Motor neuron (in vitro differentiated cells): ENCODE measurements at regions not wholly inside any gene's neighbourhood (a gene's known extent, or its start where the extent isn't known, plus 50 kb on each side); places are given as distances from the start of the nearest gene placed in this dataset.
"Not testable (repeated sequence)": the region's sequence is repeated elsewhere in the genome, so short reads cannot be mapped to it uniquely, and the experiment has no call there.

Experiments used
- ATAC-seq, 8 experiments: fragments of 200-7000 bp; cut with Tn5 transposase; replicated peaks in 6 of 8; 2 replicates each; pipeline ENCODE4 v1.8.0; 2021; ENCODE audit warnings: mild to moderate bottlenecking in 8 of 8, moderate library complexity in 8 of 8
- H3K27ac ChIP-seq, 2 donors: fragments of 250-450 bp; sonication (Bioruptor Pico); 2 replicates each; pipeline ENCODE4 v1.9.0; 2021; ENCODE audit warnings: antibody characterized with exemption in 2 of 2, mild to moderate bottlenecking in 2 of 2, moderate library complexity in 1 of 2
- H3K4me1 ChIP-seq, 2 donors: fragments of 250-450 bp; sonication (Bioruptor Pico); replicated peaks in 1 of 2; 2 replicates each; pipeline ENCODE4 v1.6.1; 2021; ENCODE audit warnings: antibody characterized with exemption in 2 of 2, mild to moderate bottlenecking in 2 of 2, moderate library complexity in 1 of 2
- H3K4me3 ChIP-seq, 5 donors: fragments of 250-450 bp; sonication (Bioruptor Pico); 2 replicates each; pipeline ENCODE4 v1.9.0; 2021; ENCODE audit warnings: antibody characterized with exemption in 5 of 5, mild to moderate bottlenecking in 5 of 5, moderate library complexity in 4 of 5
- WGBS, 10 experiments: fragments of 450-650 bp; shearing (Covaris generic); methylation state at CpG; one replicate each; pipeline ENCODE4 v1.0.0; 2022; 5-methylcytosine and 5-hydroxymethylcytosine counted together
- in situ Hi-C, 9 experiments: fragments of 400-800 bp; cut with MboI; loops; one replicate each; pipeline ENCODE4 v1.15.0; 2021; ENCODE audit warnings: low sequenced_read_pairs in 9 of 9, low pct_unique_long_range_greater_than_20kb in 2 of 9; ENCODE audit not compliant: unreplicated experiment in 9 of 9

GRCh38 chr4:27429364-27429871 lies 568.8 kb downstream of the STIM2 start:
- WGBS, 10 experiments, result 0 to 100% (median 83%) methylated on average over 2 to 5 of the region's 5 CpGs; no CpG with 5 or more reads in 1 of the 10 experiments
- H3K27ac ChIP-seq, result no peak overlapping the region
- H3K4me1 ChIP-seq, result no peaks in the 10 kb centered on the region
- no peak overlapping the region for H3K4me3 ChIP-seq
- ATAC-seq, result peak in 1 of 8 experiments; percentile 97
- in situ Hi-C loops, result no loop called here

DNA sequence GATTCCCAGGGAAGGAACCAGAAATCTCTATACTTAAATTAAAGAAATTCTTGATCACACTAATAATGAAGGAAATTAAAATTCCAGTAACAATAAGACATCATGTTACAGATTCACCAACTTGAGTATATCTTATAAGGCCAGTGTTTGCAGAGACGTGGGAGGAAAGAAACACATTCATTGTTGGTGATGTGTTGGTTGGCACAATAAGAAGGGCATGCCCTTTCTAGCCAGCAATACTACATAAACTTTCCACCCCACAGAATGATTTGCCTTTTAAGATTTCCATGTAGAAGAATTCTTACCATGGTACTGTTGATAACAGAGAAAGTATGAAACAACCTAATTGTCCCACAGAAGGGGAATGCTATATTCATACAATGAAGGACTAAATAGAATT lies 581.5 kb downstream of the STIM2 start:
- WGBS, 10 experiments, result 0 to 100% (median 63%) methylated on average over 1 of the region's 1 CpG; no CpG with 5 or more reads in 1 of the 10 experiments
- Histone ChIP-seq H3K4me3 (no peak overlapping the region), H3K27ac (no peak overlapping the region), H3K4me1 (peaks cover 3 to 8% of the 10 kb centered on the region in 2 donors)
- ATAC-seq, result no peak
- in situ Hi-C loops, result no loop called here

- H3K27ac ChIP-seq, H3K4me1 ChIP-seq, H3K4me3 ChIP-seq, in situ Hi-C loops: not testable (repeated sequence)
- ATAC-seq, result peak in 1 of 8 experiments; percentile 51
- 0 to 100% (median 61%) methylated on average over 1 to 3 of the region's 4 CpGs for WGBS, 10 experiments
These were observed 582.0 kb downstream of the STIM2 start for GRCh38 chr4:27442661-27443060.

DNA sequence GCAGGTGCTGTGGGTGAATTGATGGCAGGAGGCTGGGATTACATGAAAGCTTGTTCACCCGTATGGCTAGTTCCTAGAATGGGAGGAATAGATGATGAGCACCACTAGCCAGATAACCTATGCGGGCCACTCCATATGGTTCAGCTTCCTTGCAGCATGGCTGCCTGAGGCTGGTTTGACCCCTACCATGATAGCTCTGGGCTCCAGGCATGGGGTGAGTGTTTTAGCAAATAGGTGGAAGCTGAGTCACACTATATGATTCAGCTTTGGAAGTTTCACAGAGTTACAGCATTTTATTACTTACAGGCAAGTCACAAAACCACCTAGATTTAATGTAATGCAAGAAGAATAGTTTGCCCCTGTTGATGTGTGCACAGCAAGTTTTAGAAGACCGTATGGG lies 603.2 kb downstream of the STIM2 start:
- peak in 1 of 8 experiments; percentile 18 for ATAC-seq
- no peak overlapping the region for H3K27ac ChIP-seq
- no peaks in the 10 kb centered on the region for H3K4me1 ChIP-seq
- H3K4me3 ChIP-seq, result no peak overlapping the region
- in situ Hi-C loops, result no loop called here
- 0 to 93% (median 40%) methylated on average over 1 to 3 of the region's 3 CpGs; no CpG with 5 or more reads in 3 of the 10 experiments for WGBS, 10 experiments

DNA sequence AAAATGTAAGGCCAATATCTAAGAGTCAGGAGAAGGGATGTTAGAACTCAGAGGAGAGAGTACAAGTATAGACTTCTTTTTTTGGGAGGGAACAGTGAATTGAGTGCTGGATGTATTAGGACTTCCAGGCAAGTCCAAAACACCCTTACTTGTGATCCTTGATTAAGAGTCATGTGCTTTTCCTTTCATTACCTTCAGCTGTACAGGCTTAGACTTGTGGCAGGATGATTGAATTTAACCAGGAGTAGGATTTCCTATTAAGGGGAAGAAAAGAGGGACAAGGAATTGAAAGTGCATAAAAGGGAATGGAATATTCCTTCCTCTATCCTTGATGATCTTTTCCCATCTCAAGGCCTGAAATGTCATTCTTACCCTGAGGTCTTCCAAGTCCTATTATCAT lies 606.7 kb downstream of the STIM2 start:
- H3K27ac ChIP-seq, result no peak overlapping the region
- in situ Hi-C loops, result no loop called here
- no peaks in the 10 kb centered on the region for H3K4me1 ChIP-seq
- H3K4me3 ChIP-seq, result no peak overlapping the region
- ATAC-seq, result no peak

- in situ Hi-C loops, result no loop called here
- H3K4me1 ChIP-seq, result no peaks in the 10 kb centered on the region
- H3K27ac ChIP-seq, result no peak overlapping the region
- no peak overlapping the region for H3K4me3 ChIP-seq
- WGBS, 10 experiments, result 33 to 100% (median 67%) methylated on average over 1 of the region's 1 CpG; no CpG with 5 or more reads in 1 of the 10 experiments
- ATAC-seq, result no peak
These were observed 611.7 kb downstream of the STIM2 start for GRCh38 chr4:27472364-27472763.

DNA sequence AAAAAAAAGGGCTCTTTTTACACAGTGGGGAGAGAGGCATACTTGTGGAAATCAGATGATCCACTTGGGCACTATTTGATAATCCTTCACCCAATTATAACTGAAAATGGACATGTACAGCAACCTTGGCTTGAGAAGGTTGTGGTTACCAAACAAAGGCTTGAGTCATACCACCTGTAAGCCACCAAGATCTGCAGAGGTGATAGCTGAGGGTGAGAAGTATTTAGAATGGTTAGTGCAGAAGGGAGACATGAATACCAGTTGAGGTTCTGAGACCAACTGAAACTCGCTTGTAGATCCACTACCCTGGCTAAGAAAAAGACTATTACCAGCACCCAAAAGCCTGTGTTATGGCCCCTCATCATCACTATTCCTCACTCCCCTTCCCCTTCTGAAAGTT lies 614.0 kb downstream of the STIM2 start:
- in situ Hi-C loops, result no loop called here
- 0 to 100% (median 43%) methylated on average over 1 of the region's 1 CpG; no CpG with 5 or more reads in 6 of the 10 experiments for WGBS, 10 experiments

DNA sequence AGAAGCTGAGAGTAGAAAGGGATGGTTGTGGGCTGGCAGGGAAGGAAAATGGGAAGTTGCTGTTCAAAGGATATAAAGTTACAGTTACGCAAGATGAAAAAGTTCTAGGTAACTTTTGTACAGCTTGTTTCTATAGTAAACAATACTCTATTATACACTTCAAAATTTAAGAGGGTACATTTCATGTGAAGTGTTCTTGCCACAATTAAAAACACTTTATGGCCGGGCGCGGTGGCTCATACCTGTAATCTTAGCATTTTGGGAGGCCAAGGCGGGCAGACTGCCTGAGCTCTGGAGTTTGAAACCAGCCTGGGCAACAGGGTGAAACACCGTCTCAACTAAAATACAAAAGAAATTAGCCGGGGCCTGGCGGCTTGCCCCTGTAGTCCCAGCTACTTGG lies 623.6 kb downstream of the STIM2 start:
- ATAC-seq, result no peak
- WGBS, 10 experiments, result 10 to 100% (median 95%) methylated on average over 1 to 8 of the region's 8 CpGs; no CpG with 5 or more reads in 1 of the 10 experiments
- Histone ChIP-seq H3K27ac (no peak overlapping the region), H3K4me3 (no peak overlapping the region), H3K4me1 (no peaks in the 10 kb centered on the region)
- in situ Hi-C loops, result no loop called here

More for the DNA sequence above, 614.0 kb downstream of the STIM2 start:
- Histone ChIP-seq H3K27ac (no peak overlapping the region), H3K4me1 (no peaks in the 10 kb centered on the region), H3K4me3 (no peak overlapping the region)
- ATAC-seq, result no peak

DNA sequence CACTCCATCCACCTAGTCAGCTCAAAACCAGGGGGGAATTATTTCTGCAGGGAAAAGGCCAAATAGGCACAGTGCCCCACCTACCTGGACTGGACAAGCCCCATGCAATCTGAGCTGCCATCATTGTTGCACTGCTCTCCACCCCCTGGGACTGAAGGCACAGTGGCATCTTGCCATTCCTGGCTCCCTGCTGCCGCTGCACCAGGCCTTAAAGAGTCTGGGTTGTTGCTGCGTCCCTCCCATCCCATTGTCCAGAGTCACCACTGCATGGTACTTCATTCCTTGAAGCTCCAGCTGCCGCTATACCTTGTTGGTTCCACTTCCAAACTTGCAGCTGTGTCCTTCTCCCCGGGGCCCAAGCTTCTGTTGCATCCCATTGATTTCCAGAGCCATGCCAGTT lies 629.7 kb downstream of the STIM2 start:
- ATAC-seq, result no peak

GRCh38 chr4:27490766-27491165 lies 630.1 kb downstream of the STIM2 start:
- H3K27ac ChIP-seq, result no peak overlapping the region
- H3K4me1 ChIP-seq, result no peaks in the 10 kb centered on the region
- WGBS, 10 experiments, result 13 to 86% (median 80%) methylated on average over 1 to 2 of the region's 2 CpGs; no CpG with 5 or more reads in 5 of the 10 experiments
- no peak overlapping the region for H3K4me3 ChIP-seq
- ATAC-seq, result no peak
- in situ Hi-C loops, result no loop called here

More for the DNA sequence above, 629.7 kb downstream of the STIM2 start:
- WGBS, 10 experiments, result 20 to 100% (median 37%) methylated on average over 1 to 3 of the region's 4 CpGs; no CpG with 5 or more reads in 4 of the 10 experiments
- H3K4me3 ChIP-seq, result no peak overlapping the region
- in situ Hi-C loops, result no loop called here
- H3K27ac ChIP-seq, result no peak overlapping the region
- no peaks in the 10 kb centered on the region for H3K4me1 ChIP-seq

GRCh38 chr4:27506401-27506800 lies 645.8 kb downstream of the STIM2 start:
- H3K4me1 ChIP-seq, result no peaks in the 10 kb centered on the region
- H3K27ac ChIP-seq, result no peak overlapping the region
- WGBS, 10 experiments, result 0 to 100% (median 86%) methylated on average over 1 of the region's 1 CpG; no CpG with 5 or more reads in 3 of the 10 experiments
- no peak overlapping the region for H3K4me3 ChIP-seq
- in situ Hi-C loops, result no loop called here
- no peak for ATAC-seq

DNA sequence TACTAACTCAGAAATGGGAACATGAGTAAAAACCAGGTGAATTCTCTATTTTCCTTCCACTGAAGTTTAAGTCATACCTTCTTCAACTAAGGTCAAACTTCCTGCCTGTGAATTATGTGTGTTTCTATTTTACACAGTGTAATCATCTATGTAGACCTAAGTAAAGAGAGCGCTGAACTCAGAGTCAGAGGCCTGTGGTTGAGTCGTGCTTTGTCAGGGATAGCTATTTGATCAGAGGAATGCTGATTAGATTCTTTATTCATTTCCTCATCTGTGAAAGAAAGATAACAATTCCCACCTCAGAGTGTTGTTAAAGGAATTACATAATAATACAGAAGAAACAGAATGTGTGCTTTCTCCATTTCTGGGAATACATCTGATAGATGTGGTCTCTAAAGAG lies 654.1 kb downstream of the STIM2 start:
- H3K4me1 ChIP-seq, result no peaks in the 10 kb centered on the region
- WGBS, 10 experiments, result 0 to 100% (median 42%) methylated on average over 1 to 2 of the region's 2 CpGs; no CpG with 5 or more reads in 3 of the 10 experiments
- no peak overlapping the region for H3K27ac ChIP-seq

GRCh38 chr4:27515140-27515539 lies 654.5 kb downstream of the STIM2 start:
- 0 to 91% (median 58%) methylated on average over 1 to 2 of the region's 2 CpGs for WGBS, 10 experiments
- in situ Hi-C loops, result no loop called here
- no peak for ATAC-seq
- H3K27ac ChIP-seq, result no peak overlapping the region
- no peaks in the 10 kb centered on the region for H3K4me1 ChIP-seq
- H3K4me3 ChIP-seq, result no peak overlapping the region

More for the DNA sequence above, 654.1 kb downstream of the STIM2 start:
- ATAC-seq, result no peak
- no peak overlapping the region for H3K4me3 ChIP-seq
- in situ Hi-C loops, result no loop called here

GRCh38 chr4:27518876-27519275 lies 658.2 kb downstream of the STIM2 start:
- in situ Hi-C loops, result no loop called here
- no peak overlapping the region for H3K4me3 ChIP-seq
- no peak overlapping the region for H3K27ac ChIP-seq
- ATAC-seq, result no peak
- no peaks in the 10 kb centered on the region for H3K4me1 ChIP-seq
- 0 to 100% (median 83%) methylated on average over 1 to 2 of the region's 2 CpGs; no CpG with 5 or more reads in 3 of the 10 experiments for WGBS, 10 experiments
